ENCODE measurements at regions not wholly inside any gene's neighbourhood (a gene's known extent, or its start where the extent isn't known, plus 50 kb on each side); places are given as distances from the start of the nearest gene placed in this dataset.

GRCh38 chr15:94031072-94031471 is 200.3 kb upstream of the MCTP2 start:
- TF ChIP-seq CTCF (IDR thresholded peaks at IDR 0.05; ENCODE audit: insufficient read depth, low read depth, low read length) = no peak
- DNase-seq (ENCODE audit: low read depth) = no peak
- no peaks in the 10 kb centered on the region for H3K27me3 ChIP-seq (ENCODE audit: control insufficient read depth, insufficient read depth, low read length)
- ChIA-PET POLR2A (no interaction called here), CTCF (interaction anchor here (1.0 kb wide), 1 partner anchor 27 kb away, joined by 3 read pairs; no protein-coding TSS in a partner anchor)
- no peak overlapping the region for H3K4me3 ChIP-seq (ENCODE audit: low read depth, low read length)
- H3K36me3 ChIP-seq (ENCODE audit: control insufficient read depth, insufficient read depth, low read length) = no peaks in the 10 kb centered on the region

GRCh38 chr15:94029495-94029894 is 201.9 kb upstream of the MCTP2 start:
- CTCF ChIA-PET = no interaction called here
- Histone ChIP-seq H3K27me3 (ENCODE audit: control insufficient read depth, insufficient read depth, low read length) (no peaks in the 10 kb centered on the region), H3K36me3 (ENCODE audit: control insufficient read depth, insufficient read depth, low read length) (no peaks in the 10 kb centered on the region), H3K4me3 (ENCODE audit: low read depth, low read length) (no peak overlapping the region)
- POLR2A ChIA-PET = no interaction called here
- TF ChIP-seq CTCF (IDR thresholded peaks at IDR 0.05; ENCODE audit: insufficient read depth, low read depth, low read length) = no peak
- no peak for DNase-seq (ENCODE audit: low read depth)

GRCh38 chr15:94028809-94029208 is 202.6 kb upstream of the MCTP2 start:
- ChIA-PET CTCF (no interaction called here), POLR2A (interaction anchor here (0.6 kb wide), 1 partner anchor 132 kb away, joined by 4 read pairs; no protein-coding TSS in a partner anchor)
- no peak for DNase-seq (ENCODE audit: low read depth)
- H3K36me3 ChIP-seq (ENCODE audit: control insufficient read depth, insufficient read depth, low read length) = no peaks in the 10 kb centered on the region
- no peak overlapping the region for H3K4me3 ChIP-seq (ENCODE audit: low read depth, low read length)
- no peaks in the 10 kb centered on the region for H3K27me3 ChIP-seq (ENCODE audit: control insufficient read depth, insufficient read depth, low read length)
- TF ChIP-seq CTCF (IDR thresholded peaks at IDR 0.05; ENCODE audit: insufficient read depth, low read depth, low read length) = 0 out of 2 replicates have a peak, but pooled peaks have one; percentile 6

GRCh38 chr15:94028121-94028520 is 203.2 kb upstream of the MCTP2 start:
- ChIA-PET CTCF (interaction anchor here (0.8 to 1.1 kb wide), 5 partner anchors 8 to 998 kb away, joined by 3 to 4 read pairs (median 3); no protein-coding TSS in a partner anchor), POLR2A (no interaction called here)
- no peak for TF ChIP-seq CTCF (IDR thresholded peaks at IDR 0.05; ENCODE audit: insufficient read depth, low read depth, low read length)
- Histone ChIP-seq H3K4me3 (ENCODE audit: low read depth, low read length) (no peak overlapping the region), H3K27me3 (ENCODE audit: control insufficient read depth, insufficient read depth, low read length) (no peaks in the 10 kb centered on the region), H3K36me3 (ENCODE audit: control insufficient read depth, insufficient read depth, low read length) (no peaks in the 10 kb centered on the region)
- no peak for DNase-seq (ENCODE audit: low read depth)

GRCh38 chr15:94027581-94027980 is 203.8 kb upstream of the MCTP2 start:
- ChIA-PET CTCF (interaction anchor here (0.8 to 1.1 kb wide), 5 partner anchors 8 to 997 kb away, joined by 3 to 4 read pairs (median 3); no protein-coding TSS in a partner anchor), POLR2A (no interaction called here)
- Histone ChIP-seq H3K27me3 (ENCODE audit: control insufficient read depth, insufficient read depth, low read length) (no peaks in the 10 kb centered on the region), H3K36me3 (ENCODE audit: control insufficient read depth, insufficient read depth, low read length) (no peaks in the 10 kb centered on the region), H3K4me3 (ENCODE audit: low read depth, low read length) (no peak overlapping the region)
- no peak for DNase-seq (ENCODE audit: low read depth)
- TF ChIP-seq CTCF (IDR thresholded peaks at IDR 0.05; ENCODE audit: insufficient read depth, low read depth, low read length) = no peak

Measured in BJ (cell line).